ENCODE measurements at regions not wholly inside any gene's neighbourhood (a gene's known extent, or its start where the extent isn't known, plus 50 kb on each side); places are given as distances from the start of the nearest gene placed in this dataset.

- no peaks in the 10 kb centered on the region for H3K36me3 ChIP-seq
- H3K4me1 ChIP-seq (ENCODE audit: insufficient read depth) = no peaks in the 10 kb centered on the region
- 41 to 70% (median 54%) methylated on average over 4 of the region's 4 CpGs for WGBS, 3 donors
- H3K9me3 ChIP-seq = no peaks in the 10 kb centered on the region
- H3K4me3 ChIP-seq = no peak overlapping the region
- intact Hi-C loops (cut with DNase I) = no loop called here
- H3K27ac ChIP-seq = no peak overlapping the region
- no peaks in the 10 kb centered on the region for H3K27me3 ChIP-seq
- TF ChIP-seq EP300 (IDR thresholded peaks at IDR 0.05) = no peak
- no peak for TF ChIP-seq POLR2A (IDR thresholded peaks at IDR 0.05)
- DNase-seq = no peak
Observed at GRCh38 chr15:27696530-27696929, 402.6 kb downstream of the OCA2 start.

GRCh38 chr15:27695726-27696125 lies 403.4 kb downstream of the OCA2 start:
- intact Hi-C loops (cut with DNase I) = no loop called here
- no peak overlapping the region for H3K4me3 ChIP-seq
- 46 to 64% (median 46%) methylated on average over 2 of the region's 2 CpGs for WGBS, 3 donors
- H3K9me3 ChIP-seq = no peaks in the 10 kb centered on the region
- H3K27me3 ChIP-seq = no peaks in the 10 kb centered on the region
- no peak for DNase-seq
- no peak overlapping the region for H3K27ac ChIP-seq
- no peaks in the 10 kb centered on the region for H3K4me1 ChIP-seq (ENCODE audit: insufficient read depth)
- H3K36me3 ChIP-seq = no peaks in the 10 kb centered on the region
- no peak for TF ChIP-seq CTCF (IDR thresholded peaks at IDR 0.05)
- no peak for TF ChIP-seq POLR2A (IDR thresholded peaks at IDR 0.05)
- no peak for TF ChIP-seq EP300 (IDR thresholded peaks at IDR 0.05)

- no peak overlapping the region for H3K4me3 ChIP-seq
- no peaks in the 10 kb centered on the region for H3K36me3 ChIP-seq
- no peaks in the 10 kb centered on the region for H3K27me3 ChIP-seq
- H3K4me1 ChIP-seq (ENCODE audit: insufficient read depth) = no peaks in the 10 kb centered on the region
- intact Hi-C loops (cut with DNase I) = no loop called here
- no peak for DNase-seq
- TF ChIP-seq EP300 (IDR thresholded peaks at IDR 0.05) (no peak), POLR2A (IDR thresholded peaks at IDR 0.05) (no peak), CTCF (IDR thresholded peaks at IDR 0.05) (no peak)
- no peak overlapping the region for H3K27ac ChIP-seq
- H3K9me3 ChIP-seq = no peaks in the 10 kb centered on the region
- 52 to 69% (median 59%) methylated on average over 6 of the region's 6 CpGs for WGBS, 3 donors
Observed at GRCh38 chr15:27694506-27695087, 404.5 kb downstream of the OCA2 start.

GRCh38 chr15:27693280-27693679 lies 405.8 kb downstream of the OCA2 start:
- H3K4me3 ChIP-seq = no peak overlapping the region
- H3K4me1 ChIP-seq (ENCODE audit: insufficient read depth) = no peaks in the 10 kb centered on the region
- WGBS, 3 donors = 71 to 87% (median 85%) methylated on average over 2 of the region's 2 CpGs
- no peaks in the 10 kb centered on the region for H3K27me3 ChIP-seq
- TF ChIP-seq CTCF (IDR thresholded peaks at IDR 0.05) (no peak), EP300 (IDR thresholded peaks at IDR 0.05) (no peak), POLR2A (IDR thresholded peaks at IDR 0.05) (no peak)
- no peaks in the 10 kb centered on the region for H3K36me3 ChIP-seq
- intact Hi-C loops (cut with DNase I) = no loop called here
- no peak for DNase-seq
- no peaks in the 10 kb centered on the region for H3K9me3 ChIP-seq
- no peak overlapping the region for H3K27ac ChIP-seq

GRCh38 chr15:27692438-27692837 lies 406.7 kb downstream of the OCA2 start:
- 79 to 92% (median 89%) methylated on average over 5 of the region's 5 CpGs for WGBS, 3 donors
- intact Hi-C loops (cut with DNase I) = no loop called here
- H3K36me3 ChIP-seq = no peaks in the 10 kb centered on the region
- DNase-seq = no peak
- H3K27me3 ChIP-seq = no peaks in the 10 kb centered on the region
- no peaks in the 10 kb centered on the region for H3K4me1 ChIP-seq (ENCODE audit: insufficient read depth)
- no peak overlapping the region for H3K27ac ChIP-seq
- no peak overlapping the region for H3K4me3 ChIP-seq
- no peak for TF ChIP-seq CTCF (IDR thresholded peaks at IDR 0.05)
- no peak for TF ChIP-seq POLR2A (IDR thresholded peaks at IDR 0.05)
- no peak for TF ChIP-seq EP300 (IDR thresholded peaks at IDR 0.05)
- no peaks in the 10 kb centered on the region for H3K9me3 ChIP-seq

Measured in ovary (tissue), 7 donors.